PFSK-1 (cell line): ENCODE measurements at regions not wholly inside any gene's neighbourhood (a gene's known extent, or its start where the extent isn't known, plus 50 kb on each side); places are given as distances from the start of the nearest gene placed in this dataset.

ENCODE experiments used
- FOXP2 ChIP-seq: optimal IDR thresholded peaks from 2 replicates; pipeline ENCODE3; 2011; ENCODE audit warnings: borderline replicate concordance, control low read depth, inconsistent platforms; ENCODE audit not compliant: insufficient read depth; ENCODE audit errors: extremely low read length, extremely low read depth
- POLR2AphosphoS5 ChIP-seq: IDR thresholded peaks from 2 replicates; pipeline ENCODE4 v1.6.1; 2012; ENCODE audit warnings: low read depth, mild to moderate bottlenecking, control low read depth, low read length, moderate library complexity
- SIN3A ChIP-seq: IDR thresholded peaks from 2 replicates; pipeline ENCODE4 v1.6.1; 2012; ENCODE audit warnings: mild to moderate bottlenecking, low read length, moderate library complexity, borderline replicate concordance; ENCODE audit not compliant: insufficient read depth
- TAF1 ChIP-seq: IDR thresholded peaks from 2 replicates; pipeline ENCODE4 v1.6.1; 2012; ENCODE audit warnings: low read length, control low read depth, borderline replicate concordance; ENCODE audit not compliant: insufficient read depth
- TF ChIP-seq, protein P1 (sequence below), 2 experiments: IDR thresholded peaks; 2 replicates each; pipeline versions ENCODE4 v1.6.1 to v1.8.0; 2011 to 2012; ENCODE audit warnings: low read depth in 2 of 2, low read length in 2 of 2, control low read depth in 1 of 2, inconsistent platforms in 1 of 2, mild to moderate bottlenecking in 1 of 2, moderate library complexity in 1 of 2; ENCODE audit not compliant: insufficient read depth in 1 of 2

DNA sequence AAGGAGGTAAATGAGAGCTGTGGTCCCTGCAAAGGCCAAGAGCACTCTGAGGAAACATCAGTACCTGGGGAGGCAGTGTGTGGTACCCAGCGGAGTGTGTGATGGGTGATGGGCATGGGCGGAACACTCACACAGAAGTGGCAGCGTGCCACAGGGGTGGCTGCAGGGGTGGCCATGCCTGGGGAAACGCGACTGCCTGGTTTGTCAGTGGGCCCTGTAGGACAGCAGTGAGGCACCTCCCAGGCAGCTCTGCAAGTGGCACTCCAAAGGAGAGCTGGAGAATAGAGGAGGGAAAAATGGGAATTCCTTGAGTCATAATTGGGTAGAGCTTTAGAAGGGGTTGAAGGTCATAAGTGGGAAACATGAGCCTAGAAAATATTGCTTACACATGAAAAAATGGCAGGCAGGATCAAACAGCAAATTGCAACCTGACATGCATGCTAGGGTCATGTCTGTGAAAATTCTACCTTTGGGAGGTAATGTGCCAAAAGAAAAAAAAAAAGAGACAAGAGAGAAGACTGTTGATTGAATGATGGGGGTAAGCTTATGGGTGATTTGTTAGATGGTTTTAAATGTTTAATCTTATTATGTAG, 138.4 kb downstream of the RPLP1 start:
- TF ChIP-seq FOXP2 (no peak), TAF1 (no peak), POLR2AphosphoS5 (no peak), SIN3A (no peak)
- TF ChIP-seq, protein P1, sequence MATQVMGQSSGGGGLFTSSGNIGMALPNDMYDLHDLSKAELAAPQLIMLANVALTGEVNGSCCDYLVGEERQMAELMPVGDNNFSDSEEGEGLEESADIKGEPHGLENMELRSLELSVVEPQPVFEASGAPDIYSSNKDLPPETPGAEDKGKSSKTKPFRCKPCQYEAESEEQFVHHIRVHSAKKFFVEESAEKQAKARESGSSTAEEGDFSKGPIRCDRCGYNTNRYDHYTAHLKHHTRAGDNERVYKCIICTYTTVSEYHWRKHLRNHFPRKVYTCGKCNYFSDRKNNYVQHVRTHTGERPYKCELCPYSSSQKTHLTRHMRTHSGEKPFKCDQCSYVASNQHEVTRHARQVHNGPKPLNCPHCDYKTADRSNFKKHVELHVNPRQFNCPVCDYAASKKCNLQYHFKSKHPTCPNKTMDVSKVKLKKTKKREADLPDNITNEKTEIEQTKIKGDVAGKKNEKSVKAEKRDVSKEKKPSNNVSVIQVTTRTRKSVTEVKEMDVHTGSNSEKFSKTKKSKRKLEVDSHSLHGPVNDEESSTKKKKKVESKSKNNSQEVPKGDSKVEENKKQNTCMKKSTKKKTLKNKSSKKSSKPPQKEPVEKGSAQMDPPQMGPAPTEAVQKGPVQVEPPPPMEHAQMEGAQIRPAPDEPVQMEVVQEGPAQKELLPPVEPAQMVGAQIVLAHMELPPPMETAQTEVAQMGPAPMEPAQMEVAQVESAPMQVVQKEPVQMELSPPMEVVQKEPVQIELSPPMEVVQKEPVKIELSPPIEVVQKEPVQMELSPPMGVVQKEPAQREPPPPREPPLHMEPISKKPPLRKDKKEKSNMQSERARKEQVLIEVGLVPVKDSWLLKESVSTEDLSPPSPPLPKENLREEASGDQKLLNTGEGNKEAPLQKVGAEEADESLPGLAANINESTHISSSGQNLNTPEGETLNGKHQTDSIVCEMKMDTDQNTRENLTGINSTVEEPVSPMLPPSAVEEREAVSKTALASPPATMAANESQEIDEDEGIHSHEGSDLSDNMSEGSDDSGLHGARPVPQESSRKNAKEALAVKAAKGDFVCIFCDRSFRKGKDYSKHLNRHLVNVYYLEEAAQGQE (IDR thresholded peaks at IDR 0.05; ENCODE audit: insufficient read depth in 1 of 2, low read depth in 2 of 2, low read length in 2 of 2) = no peak

DNA sequence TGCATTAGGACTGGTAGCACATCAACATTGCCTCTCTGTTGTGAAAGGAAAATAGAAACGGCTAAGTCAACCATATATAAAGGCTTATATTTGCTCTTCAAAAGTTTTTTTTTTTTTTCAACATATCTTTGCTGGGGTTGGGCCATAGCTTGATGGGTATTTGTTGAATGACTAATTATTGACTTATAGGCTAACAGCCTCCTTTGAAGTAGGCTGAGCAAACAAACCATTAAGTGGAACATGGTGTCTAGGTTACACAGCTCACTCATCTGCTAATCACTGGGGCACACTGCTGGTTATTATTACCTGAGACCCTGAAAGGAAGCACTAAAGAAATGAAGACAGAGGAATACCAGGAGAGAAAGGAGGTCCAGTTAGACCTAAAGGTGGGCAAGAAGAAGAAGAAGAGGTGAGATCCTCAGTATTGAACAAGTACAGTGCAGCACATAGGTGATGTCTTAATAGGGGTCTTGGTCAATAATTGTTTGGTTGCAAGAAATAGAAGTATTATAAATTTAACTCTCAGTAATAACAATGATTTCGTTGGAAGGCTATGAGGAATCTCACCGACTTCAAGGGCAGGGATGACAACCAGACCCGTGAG, 139.4 kb downstream of the RPLP1 start:
- no peak for TF ChIP-seq FOXP2

DNA sequence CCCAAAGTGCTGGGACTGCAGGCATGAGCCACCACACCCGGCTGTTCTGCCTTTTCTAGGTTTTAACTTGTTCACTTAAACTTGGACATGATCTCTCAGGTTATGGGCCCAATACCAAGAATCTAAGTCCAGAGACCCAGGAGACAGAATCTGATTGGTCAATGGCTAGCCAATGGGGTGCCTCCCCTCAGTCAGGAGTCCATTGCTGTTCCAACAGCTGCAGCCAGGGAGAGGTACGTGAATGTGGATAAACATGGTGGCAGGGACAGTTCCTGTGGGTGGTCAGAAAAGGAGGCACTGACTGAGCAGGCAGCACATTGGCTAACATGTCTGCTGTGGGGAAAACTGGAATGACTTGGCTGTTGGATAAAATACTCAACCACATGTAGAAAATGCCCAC, 140.3 kb downstream of the RPLP1 start:
- TF ChIP-seq POLR2AphosphoS5 = no peak
- no peak for TF ChIP-seq SIN3A
- TF ChIP-seq FOXP2 = no peak
- TF ChIP-seq TAF1 = no peak

DNA sequence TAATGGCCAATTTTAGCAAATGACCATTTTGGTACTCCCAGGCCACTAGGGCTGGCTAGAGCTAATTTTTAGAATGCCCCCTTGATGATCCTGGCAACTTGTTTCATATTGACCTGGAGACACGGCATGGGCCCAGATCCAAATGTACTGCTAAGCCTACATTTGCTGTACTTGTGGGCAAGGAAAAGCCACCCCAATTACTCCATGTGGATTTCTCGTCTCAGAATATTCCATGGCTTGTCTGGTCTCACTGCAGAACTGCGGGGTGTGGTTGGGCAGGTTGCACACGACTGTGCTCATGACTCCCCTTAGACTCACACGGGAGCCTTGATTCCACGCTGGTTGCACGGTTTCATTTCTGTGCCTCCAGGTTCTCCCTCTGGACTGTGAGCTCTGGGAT, 140.9 kb downstream of the RPLP1 start:
- TF ChIP-seq SIN3A = no peak
- no peak for TF ChIP-seq TAF1
- no peak for TF ChIP-seq FOXP2
- TF ChIP-seq, protein P1 (IDR thresholded peaks at IDR 0.05; ENCODE audit: insufficient read depth in 1 of 2, low read depth in 2 of 2, low read length in 2 of 2) = no peak
- TF ChIP-seq POLR2AphosphoS5 = no peak

DNA sequence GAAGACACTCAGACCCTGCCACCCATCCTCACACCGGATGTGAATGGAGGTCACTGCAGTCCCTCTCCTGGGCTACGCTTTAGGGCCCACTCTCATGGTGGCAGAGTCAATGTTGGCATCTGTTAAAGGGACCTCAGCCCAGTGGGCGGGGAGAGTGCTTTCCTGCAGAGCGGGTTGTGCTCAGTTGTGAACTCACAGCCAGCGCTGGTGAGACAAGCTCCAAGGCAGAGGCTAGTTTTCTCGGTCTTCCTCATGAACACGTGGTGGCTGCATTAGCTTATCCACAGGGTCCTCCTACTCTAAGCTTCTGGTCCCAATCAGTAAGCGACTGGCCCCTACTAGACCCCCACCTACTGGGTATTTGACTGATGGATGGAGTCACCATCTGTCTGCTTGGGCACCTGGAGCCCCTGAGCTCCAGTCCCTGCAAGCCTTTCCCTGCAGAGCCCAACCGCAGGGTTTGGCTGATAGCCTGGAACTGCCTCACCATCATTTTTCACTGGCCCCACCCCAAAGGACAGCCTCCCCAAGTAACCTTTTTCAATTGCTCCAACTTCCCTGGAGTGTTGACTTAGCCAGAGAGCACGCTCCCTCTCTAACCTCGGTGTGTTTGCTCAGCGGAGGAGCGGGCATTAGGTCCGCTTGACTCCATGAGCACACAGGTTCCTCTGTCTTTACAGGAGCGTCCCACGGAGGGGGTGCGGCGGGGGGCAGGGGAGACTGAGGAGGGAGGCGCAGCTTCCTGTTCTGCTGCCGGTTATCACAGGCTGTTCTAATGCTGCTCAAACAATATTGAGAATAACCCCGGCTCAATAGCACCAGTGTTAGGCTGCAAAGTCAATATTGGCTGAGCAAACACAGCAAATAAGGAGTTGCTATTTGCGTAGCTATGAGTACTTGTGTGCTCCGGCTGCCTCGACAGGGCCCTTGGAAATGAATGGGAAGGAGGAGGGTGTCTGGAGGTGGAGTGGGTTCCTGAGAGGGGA, 141.7 kb downstream of the RPLP1 start:
- no peak for TF ChIP-seq SIN3A
- no peak for TF ChIP-seq FOXP2
- no peak for TF ChIP-seq POLR2AphosphoS5
- TF ChIP-seq TAF1 = no peak
- TF ChIP-seq, protein P1 (IDR thresholded peaks at IDR 0.05; ENCODE audit: insufficient read depth in 1 of 2, low read depth in 2 of 2, low read length in 2 of 2) = no peak
